DMS153 (cell line): ENCODE measurements at regions not wholly inside any gene's neighbourhood (a gene's known extent, or its start where the extent isn't known, plus 50 kb on each side); places are given as distances from the start of the nearest gene placed in this dataset.
"Not testable (repeated sequence)": the region's sequence is repeated elsewhere in the genome, so short reads cannot be mapped to it uniquely, and the experiment has no call there.

Source experiments
- DNase-seq: peaks from one replicate; lab custom pipeline; 2025; lab: John Stamatoyannopoulos, UW

- DNase-seq, result no peak
Observed at GRCh38 chr13:60214213-60215055, 50.7 kb upstream of the DIAPH3 start.

- no peak for DNase-seq
Observed at GRCh38 chr13:60220072-60220471, 56.3 kb upstream of the DIAPH3 start.

GRCh38 chr13:60221581-60221980 is 57.9 kb upstream of the DIAPH3 start:
- DNase-seq, result no peak

- DNase-seq, result peak; percentile 4
Observed at GRCh38 chr13:60226507-60226906, 62.8 kb upstream of the DIAPH3 start.

- DNase-seq, result no peak
Observed at GRCh38 chr13:60227158-60227557, 63.4 kb upstream of the DIAPH3 start.

GRCh38 chr13:60229708-60230272 is 66.1 kb upstream of the DIAPH3 start:
- no peak for DNase-seq

- DNase-seq, result no peak
Observed at GRCh38 chr13:60230593-60230992, 66.9 kb upstream of the DIAPH3 start.

- peak; percentile 30 for DNase-seq
Observed at GRCh38 chr13:60242043-60242595, 78.4 kb upstream of the DIAPH3 start.

- no peak for DNase-seq
Observed at GRCh38 chr13:60244381-60244780, 80.7 kb upstream of the DIAPH3 start.

GRCh38 chr13:60251419-60251818 is 87.7 kb upstream of the DIAPH3 start:
- not testable (repeated sequence) for DNase-seq

- DNase-seq, result no peak
Observed at GRCh38 chr13:60258349-60258748, 94.6 kb upstream of the DIAPH3 start.

GRCh38 chr13:60260440-60260839 is 96.7 kb upstream of the DIAPH3 start:
- DNase-seq, result no peak

GRCh38 chr13:60261432-60262351 is 98.0 kb upstream of the DIAPH3 start:
- DNase-seq, result peak; percentile 96

GRCh38 chr13:60265566-60265965 is 101.8 kb upstream of the DIAPH3 start:
- no peak for DNase-seq

- peak; percentile 36 for DNase-seq
Observed at GRCh38 chr13:60267498-60268202, 103.9 kb upstream of the DIAPH3 start.

GRCh38 chr13:60268203-60268555 is 104.5 kb upstream of the DIAPH3 start:
- DNase-seq, result no peak

- DNase-seq, result no peak
Observed at GRCh38 chr13:60273971-60274527, 110.3 kb upstream of the DIAPH3 start.

- DNase-seq, result no peak
Observed at GRCh38 chr13:60274655-60275054, 110.9 kb upstream of the DIAPH3 start.

- no peak for DNase-seq
Observed at GRCh38 chr13:60275208-60275607, 111.5 kb upstream of the DIAPH3 start.

GRCh38 chr13:60280524-60280923 is 116.5 kb upstream of the TDRD3 start:
- DNase-seq, result not testable (repeated sequence)

GRCh38 chr13:60282186-60282585 is 114.8 kb upstream of the TDRD3 start:
- peak; percentile 9 for DNase-seq
